OCI-LY3 (cell line): ENCODE measurements at regions not wholly inside any gene's neighbourhood (a gene's known extent, or its start where the extent isn't known, plus 50 kb on each side); places are given as distances from the start of the nearest gene placed in this dataset.

Experiments used
- H2AFZ ChIP-seq: fragments of 200-600, 300-600 bp; shearing (Covaris generic); 2 replicates; pipeline ENCODE4 v1.6.0; 2014; ENCODE audit warnings: antibody characterized with exemption, low read depth, low read length
- H3K27ac ChIP-seq: fragments of 200-600, 300-600 bp; sonication (generic); 2 replicates; pipeline ENCODE4 v1.5.1; 2014; ENCODE audit warnings: mild to moderate bottlenecking, low read length, moderate library complexity, mixed read lengths
- H3K27me3 ChIP-seq: fragments of 200-600, 300-600 bp; sonication (generic); 2 replicates; pipeline ENCODE4 v1.6.1; 2014; ENCODE audit warnings: low read depth, low read length, mixed read lengths
- H3K36me3 ChIP-seq: fragments of 200-600, 300-600 bp; sonication (generic); replicated peaks from 2 replicates; pipeline ENCODE3; 2014; ENCODE audit warnings: low read depth, low read length, mixed read lengths
- H3K4me1 ChIP-seq: fragments of 300-600, 200-600 bp; sonication (generic); 2 replicates; pipeline ENCODE4 v1.6.1; 2014; ENCODE audit warnings: low read length, mixed read lengths
- H3K4me2 ChIP-seq: fragments of 200-600, 300-600 bp; sonication (generic); 2 replicates; pipeline ENCODE4 v1.6.1; 2014; ENCODE audit warnings: low read length, mixed read lengths
- H3K4me3 ChIP-seq: fragments of 300-600, 200-600 bp; sonication (generic); 2 replicates; pipeline ENCODE4 v1.5.1; 2014; ENCODE audit warnings: antibody characterized with exemption, mild to moderate bottlenecking, low read length, moderate library complexity
- H3K79me2 ChIP-seq: fragments of 300-600, 200-600 bp; shearing (Covaris generic); 2 replicates; pipeline ENCODE4 v1.6.1; 2014; ENCODE audit warnings: mild to moderate bottlenecking, low read length, mixed read lengths
- H3K9ac ChIP-seq: fragments of 300-600, 200-600 bp; shearing (Covaris generic); 2 replicates; pipeline ENCODE4 v1.6.0; 2014; ENCODE audit warnings: mild to moderate bottlenecking, low read length, moderate library complexity
- H3K9me3 ChIP-seq: fragments of 200-600, 300-600 bp; shearing (Covaris generic); 2 replicates; pipeline ENCODE4 v1.6.1; 2014; ENCODE audit warnings: low read length, mixed read lengths; ENCODE audit not compliant: insufficient read depth
- H4K20me1 ChIP-seq: fragments of 200-600, 300-600 bp; sonication (generic); 2 replicates; pipeline ENCODE4 v1.6.1; 2016; ENCODE audit warnings: low read length, mixed read lengths; ENCODE audit not compliant: insufficient read depth
- CTCF ChIP-seq: fragments of 200-600, 300-600 bp; sonication (generic); IDR thresholded peaks from 2 replicates; pipeline ENCODE4 v1.5.1; 2014; ENCODE audit warnings: antibody characterized with exemption, low read length, low read depth
- EZH2phosphoT487 ChIP-seq: fragments of 200-600 bp; shearing (Covaris generic); IDR thresholded peaks from 2 replicates; pipeline ENCODE4 v1.6.1; 2018; ENCODE audit warnings: antibody characterized with exemption, mixed run types, low read depth

DNA sequence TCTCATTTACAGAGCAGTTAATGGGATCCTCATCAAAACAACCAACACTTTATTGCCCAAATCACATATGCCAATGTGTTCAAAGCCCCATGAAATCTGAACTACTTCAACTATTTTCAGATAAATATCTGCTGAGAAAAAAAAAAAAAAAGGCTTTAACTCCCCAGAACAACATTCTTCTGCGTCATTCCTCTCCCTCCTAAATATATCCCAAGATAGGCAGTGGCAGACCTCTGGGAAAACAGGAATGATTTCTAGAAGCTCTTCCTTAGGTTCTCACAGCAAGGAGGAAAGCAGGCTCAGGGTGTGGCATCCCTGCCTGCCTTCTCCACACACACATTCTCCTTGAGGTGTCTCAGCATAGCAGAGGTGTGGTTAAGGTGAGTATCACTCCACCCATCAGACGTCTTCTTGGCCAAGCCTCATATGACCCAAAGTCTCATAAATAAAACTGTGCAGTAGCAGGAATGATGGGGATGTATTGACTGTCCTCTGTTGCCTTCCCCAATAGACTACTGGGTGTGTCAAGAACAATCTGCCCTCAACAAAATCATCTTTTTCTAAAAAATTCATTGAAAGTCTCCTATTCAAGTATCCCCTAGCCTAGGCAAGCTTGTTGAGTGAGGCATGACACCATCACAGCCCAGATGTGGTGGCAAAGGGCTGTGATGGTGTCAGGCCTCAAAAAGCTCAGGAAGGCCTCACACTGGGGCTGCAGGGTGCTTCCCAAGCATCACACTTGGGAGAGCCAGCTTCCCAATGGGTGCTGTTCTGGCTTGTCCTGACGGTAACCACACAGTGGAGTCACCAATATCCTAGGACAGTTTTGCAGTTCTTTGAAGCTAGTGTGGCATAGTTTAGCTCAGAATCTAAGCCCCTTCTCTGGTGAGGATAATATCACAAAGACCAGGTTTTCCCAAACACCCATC, 135.4 kb upstream of the SOX9 start:
- Histone ChIP-seq H3K4me2 (no peak overlapping the region), H3K4me3 (no peak overlapping the region), H3K9me3 (no peaks in the 10 kb centered on the region), H3K27me3 (no peaks in the 10 kb centered on the region), H4K20me1 (no peaks in the 10 kb centered on the region), H3K27ac (no peak overlapping the region), H2AFZ (no peak overlapping the region), H3K4me1 (no peaks in the 10 kb centered on the region), H3K36me3 (no peaks in the 10 kb centered on the region), H3K9ac (no peak overlapping the region), H3K79me2 (no peaks in the 10 kb centered on the region)
- TF ChIP-seq CTCF (no peak), EZH2phosphoT487 (no peak)

- H3K36me3 ChIP-seq, result no peaks in the 10 kb centered on the region
- H3K79me2 ChIP-seq, result no peaks in the 10 kb centered on the region
- H3K4me2 ChIP-seq, result no peak overlapping the region
- H3K27ac ChIP-seq, result no peak overlapping the region
- no peak overlapping the region for H3K4me3 ChIP-seq
- H2AFZ ChIP-seq, result no peak overlapping the region
- H3K9ac ChIP-seq, result no peak overlapping the region
- no peaks in the 10 kb centered on the region for H3K4me1 ChIP-seq
- H3K27me3 ChIP-seq, result no peaks in the 10 kb centered on the region
- no peaks in the 10 kb centered on the region for H4K20me1 ChIP-seq
- TF ChIP-seq CTCF (no peak), EZH2phosphoT487 (no peak)
- no peaks in the 10 kb centered on the region for H3K9me3 ChIP-seq
These were observed 133.9 kb upstream of the SOX9 start for GRCh38 chr17:71986886-71987285.

DNA sequence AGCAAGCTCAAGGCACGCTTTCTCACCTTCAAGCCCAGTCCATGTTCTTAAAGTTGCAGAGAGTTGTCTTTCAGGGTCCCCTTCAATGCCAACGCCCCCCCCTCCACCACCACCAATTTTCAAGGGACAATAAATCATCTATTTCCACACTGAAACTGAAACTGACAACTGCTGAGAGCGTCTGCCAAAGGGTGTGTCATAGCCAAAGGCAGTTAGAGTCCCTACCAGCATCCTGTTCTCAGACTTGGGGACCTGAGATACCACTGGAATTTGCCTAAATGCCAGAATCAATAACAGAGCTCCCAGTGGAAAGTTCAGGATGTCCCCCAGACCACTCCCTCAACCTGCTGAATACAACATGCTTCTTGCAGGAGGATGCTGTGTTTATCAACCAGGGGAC, 133.2 kb upstream of the SOX9 start:
- Histone ChIP-seq H3K27ac (no peak overlapping the region), H3K4me3 (no peak overlapping the region), H3K4me2 (no peak overlapping the region), H3K9me3 (no peaks in the 10 kb centered on the region), H3K27me3 (no peaks in the 10 kb centered on the region), H3K79me2 (no peaks in the 10 kb centered on the region), H4K20me1 (no peaks in the 10 kb centered on the region), H3K4me1 (no peaks in the 10 kb centered on the region), H3K36me3 (no peaks in the 10 kb centered on the region), H3K9ac (no peak overlapping the region), H2AFZ (no peak overlapping the region)
- TF ChIP-seq CTCF, result no peak
- TF ChIP-seq EZH2phosphoT487, result no peak

DNA sequence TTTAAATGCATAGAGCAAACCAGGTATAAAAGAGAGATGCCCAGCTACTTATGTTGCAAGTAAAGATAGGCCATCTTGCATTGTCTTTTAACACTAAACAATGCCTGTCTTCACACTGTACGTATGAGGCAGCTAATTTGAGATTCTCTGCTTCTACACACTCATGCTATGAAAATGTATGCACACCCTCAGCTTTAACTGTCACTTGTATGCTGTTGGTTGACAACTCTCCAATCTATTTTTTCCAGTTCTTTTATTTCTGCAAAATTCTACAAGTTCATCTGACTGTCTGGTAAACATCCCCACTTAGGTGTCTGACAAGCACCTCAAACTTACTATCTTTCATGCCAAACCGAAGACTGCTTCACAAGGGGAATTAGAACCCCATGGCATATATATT, 131.7 kb upstream of the SOX9 start:
- no peak overlapping the region for H3K27ac ChIP-seq
- H3K36me3 ChIP-seq, result no peaks in the 10 kb centered on the region
- H2AFZ ChIP-seq, result no peak overlapping the region
- no peaks in the 10 kb centered on the region for H3K27me3 ChIP-seq
- no peak overlapping the region for H3K4me3 ChIP-seq
- H3K9ac ChIP-seq, result no peak overlapping the region
- H3K4me2 ChIP-seq, result no peak overlapping the region
- TF ChIP-seq EZH2phosphoT487 (no peak), CTCF (no peak)
- no peaks in the 10 kb centered on the region for H3K4me1 ChIP-seq
- H4K20me1 ChIP-seq, result no peaks in the 10 kb centered on the region
- no peaks in the 10 kb centered on the region for H3K9me3 ChIP-seq
- H3K79me2 ChIP-seq, result no peaks in the 10 kb centered on the region
